ENCODE measurements at regions not wholly inside any gene's neighbourhood (a gene's known extent, or its start where the extent isn't known, plus 50 kb on each side); places are given as distances from the start of the nearest gene placed in this dataset.

DNA sequence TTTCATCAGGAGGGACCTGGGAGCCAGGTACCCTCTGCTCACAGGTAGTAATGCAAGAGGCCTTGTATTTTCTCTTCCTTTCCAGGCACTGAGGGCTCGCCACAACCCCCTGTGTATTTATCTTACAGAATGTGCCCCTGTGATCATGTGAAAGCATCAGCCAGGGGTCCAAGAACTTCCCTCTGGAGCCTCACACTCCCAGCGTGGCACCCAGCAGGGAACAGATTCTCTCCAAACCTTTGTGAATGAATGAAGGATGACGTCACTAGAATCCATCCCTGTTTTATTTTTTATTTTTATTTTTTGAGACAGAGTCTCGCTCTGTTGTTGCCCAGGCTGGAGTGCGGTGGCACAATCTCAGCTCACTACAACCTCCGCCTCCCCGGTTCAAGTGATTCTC is 107.3 kb upstream of the IER5L start:
- ATAC-seq (no peak), DNase-seq (ENCODE audit: low spot score) (no peak)
- Mint-ChIP-seq H3K9me3 (no peaks in the 10 kb centered on the region), H3K4me3 (no peak overlapping the region), H3K4me1 (ENCODE audit: low read depth in 2 of 2) (no peaks in the 10 kb centered on the region), H3K36me3 (no peaks in the 10 kb centered on the region), H3K27me3 (peaks cover 0 to 2% of the 10 kb centered on the region in 2 donors), H3K27ac (no peak overlapping the region)

DNA sequence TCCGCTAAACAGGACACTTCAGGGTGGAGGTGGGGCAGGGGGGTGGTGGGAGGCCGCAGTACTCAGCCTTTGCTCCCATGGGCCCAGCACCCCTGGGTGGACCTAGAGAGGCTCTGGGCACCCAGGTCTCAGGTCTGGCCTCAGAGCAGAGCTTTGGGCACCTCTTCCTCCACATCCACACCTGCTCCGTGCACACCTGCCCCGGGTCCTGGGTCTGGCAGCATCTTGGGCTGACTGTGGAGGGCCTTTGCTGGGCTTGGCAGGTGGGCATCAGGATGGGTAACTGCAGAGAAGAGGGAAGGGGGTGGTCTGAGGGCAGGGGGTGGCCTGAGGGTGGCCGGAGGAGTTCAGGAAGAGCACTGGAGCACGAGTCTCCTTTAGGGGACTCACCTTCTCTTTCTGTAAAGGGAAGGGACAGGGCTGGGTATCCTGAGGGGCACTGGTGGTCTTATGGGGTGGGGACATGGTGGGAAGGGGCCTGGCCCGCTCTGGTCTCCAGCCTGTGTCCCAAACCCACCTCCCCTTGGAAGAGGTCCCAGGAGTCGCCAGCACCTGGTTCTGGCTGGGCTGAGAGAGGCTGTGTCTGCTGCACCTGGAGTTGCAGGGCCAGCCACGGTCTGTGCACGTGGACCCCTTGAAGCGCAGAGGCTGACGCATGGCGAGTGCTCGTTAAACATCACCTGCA is 106.7 kb upstream of the IER5L start:
- no peaks in the 10 kb centered on the region for H3K4me1 Mint-ChIP-seq (ENCODE audit: low read depth in 2 of 2)
- DNase-seq (ENCODE audit: low spot score), result no peak
- H3K27ac Mint-ChIP-seq, result no peak overlapping the region
- no peaks in the 10 kb centered on the region for H3K9me3 Mint-ChIP-seq
- H3K36me3 Mint-ChIP-seq, result no peaks in the 10 kb centered on the region
- no peak overlapping the region for H3K4me3 Mint-ChIP-seq
- H3K27me3 Mint-ChIP-seq, result no peaks in the 10 kb centered on the region
- no peak for ATAC-seq

DNA sequence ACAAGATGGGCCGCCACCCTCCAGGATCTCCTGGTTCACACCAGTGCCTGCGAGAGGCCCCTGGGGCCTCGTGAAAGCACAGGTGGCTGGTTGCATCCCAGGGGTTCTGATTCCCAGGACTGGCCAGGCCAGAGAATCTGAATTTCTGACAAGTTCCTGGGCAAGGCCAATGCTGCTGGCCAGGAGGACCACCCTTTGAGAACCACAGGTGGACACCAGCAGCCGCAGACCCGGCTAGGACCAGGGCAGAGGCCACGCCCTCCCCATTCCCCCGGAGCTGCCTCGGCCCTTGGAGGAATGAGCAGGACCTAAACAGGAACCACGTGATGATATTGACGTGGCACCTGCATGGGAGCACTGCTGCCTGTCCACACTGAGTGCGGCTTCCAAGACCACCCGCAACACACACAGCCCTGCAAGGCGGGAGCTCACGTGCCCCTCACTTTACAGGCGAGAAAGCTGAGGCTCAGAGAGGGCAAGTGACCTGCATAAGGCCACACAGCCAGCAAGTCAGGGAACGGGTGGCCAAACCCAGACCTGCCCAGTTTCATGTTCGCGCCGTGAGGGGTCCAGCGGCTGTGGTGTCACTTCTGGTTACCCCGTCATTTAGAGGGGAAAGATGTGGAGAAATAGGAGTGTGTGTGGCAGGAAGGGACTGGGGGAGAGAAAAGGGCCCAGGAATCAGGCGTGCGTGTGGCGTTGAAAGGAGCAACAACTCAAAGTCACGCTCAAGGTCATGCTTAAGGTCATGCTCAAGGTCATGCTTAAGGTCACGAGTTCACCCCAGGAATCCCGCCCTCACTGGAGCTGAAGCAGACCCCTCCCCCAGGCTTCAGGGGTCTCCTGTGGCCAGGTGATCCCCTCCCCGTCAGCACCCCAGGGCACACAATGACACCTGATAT is 105.9 kb upstream of the IER5L start:
- Mint-ChIP-seq H3K27ac (no peak overlapping the region), H3K9me3 (no peaks in the 10 kb centered on the region), H3K4me1 (ENCODE audit: low read depth in 2 of 2) (no peaks in the 10 kb centered on the region), H3K4me3 (no peak overlapping the region), H3K36me3 (no peaks in the 10 kb centered on the region), H3K27me3 (no peaks in the 10 kb centered on the region)
- ATAC-seq, result no peak
- DNase-seq (ENCODE audit: low spot score), result no peak

DNA sequence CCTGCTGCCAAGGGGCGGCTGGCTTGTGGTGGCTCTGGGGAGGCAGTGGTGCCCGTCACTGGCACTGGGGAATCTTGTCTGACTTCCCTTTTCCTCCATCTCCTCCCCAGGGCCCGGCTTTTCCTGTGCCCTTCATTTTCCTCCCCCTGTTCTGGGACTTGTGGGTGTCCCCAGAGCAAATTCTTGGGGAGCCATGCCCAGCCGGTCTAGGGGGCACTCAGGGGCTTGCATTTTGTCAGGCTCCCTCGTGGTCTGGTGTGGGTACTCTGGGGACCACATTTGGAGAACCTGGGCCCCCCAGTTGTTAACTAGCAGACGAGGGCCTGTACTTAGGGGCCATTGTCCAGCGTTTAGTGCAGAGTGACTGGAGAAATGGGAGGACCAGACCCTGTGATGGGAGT is 105.2 kb upstream of the IER5L start:
- Mint-ChIP-seq H3K36me3 (no peaks in the 10 kb centered on the region), H3K4me1 (ENCODE audit: low read depth in 2 of 2) (no peaks in the 10 kb centered on the region), H3K4me3 (no peak overlapping the region), H3K9me3 (no peaks in the 10 kb centered on the region), H3K27ac (no peak overlapping the region), H3K27me3 (no peaks in the 10 kb centered on the region)
- DNase-seq (ENCODE audit: low spot score), result no peak
- ATAC-seq, result no peak

DNA sequence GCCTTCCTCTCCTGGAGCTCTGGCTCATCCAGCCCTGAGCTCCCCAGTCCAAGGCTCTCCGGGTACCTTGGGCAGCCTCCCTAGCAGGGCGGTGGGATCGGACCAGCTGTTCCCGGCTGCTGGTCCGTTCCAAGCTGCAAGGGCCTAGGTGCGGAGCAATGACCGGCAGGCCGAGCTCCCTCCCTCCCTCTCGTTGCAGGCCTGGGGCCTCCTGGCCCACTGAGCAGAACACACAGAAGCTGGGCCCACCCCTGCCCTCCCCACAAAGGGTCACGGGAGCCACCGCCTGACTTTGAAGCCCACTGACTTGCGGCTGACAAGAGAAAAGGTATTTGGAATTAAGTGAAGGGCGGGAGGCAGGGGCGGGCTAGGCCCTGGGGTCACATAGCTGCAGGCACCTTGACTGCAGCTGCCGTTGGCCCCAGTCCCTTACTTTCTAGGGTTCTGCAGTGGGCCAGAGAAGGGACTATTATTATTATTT is 104.7 kb upstream of the IER5L start:
- no peaks in the 10 kb centered on the region for H3K4me1 Mint-ChIP-seq (ENCODE audit: low read depth in 2 of 2)
- H3K36me3 Mint-ChIP-seq, result no peaks in the 10 kb centered on the region
- H3K4me3 Mint-ChIP-seq, result no peak overlapping the region
- DNase-seq (ENCODE audit: low spot score) (no peak), ATAC-seq (no peak)
- no peaks in the 10 kb centered on the region for H3K27me3 Mint-ChIP-seq
- no peak overlapping the region for H3K27ac Mint-ChIP-seq
- no peaks in the 10 kb centered on the region for H3K9me3 Mint-ChIP-seq

DNA sequence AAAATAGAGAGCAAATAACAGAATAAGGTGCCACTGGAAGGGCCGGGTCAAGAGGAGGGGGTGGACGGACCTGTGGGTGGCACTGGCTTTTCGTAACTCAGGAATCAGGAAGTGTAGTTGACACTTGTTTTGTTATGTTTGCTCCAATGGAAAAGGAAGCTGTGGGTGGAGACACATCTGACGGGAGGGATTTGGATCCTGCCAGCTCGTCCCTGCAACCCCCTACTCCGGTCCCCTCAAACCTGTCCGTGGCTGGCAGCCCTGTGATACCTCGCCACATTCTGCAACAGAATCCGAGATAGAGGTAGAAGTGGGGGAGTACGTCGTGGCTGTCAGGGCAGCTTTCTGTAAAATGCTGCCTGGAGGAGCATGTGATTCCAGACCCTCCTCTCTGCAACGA is 104.2 kb upstream of the IER5L start:
- Mint-ChIP-seq H3K27ac (no peak overlapping the region), H3K9me3 (no peaks in the 10 kb centered on the region), H3K4me1 (ENCODE audit: low read depth in 2 of 2) (no peaks in the 10 kb centered on the region), H3K27me3 (peaks cover 0 to under 1% of the 10 kb centered on the region in 2 donors), H3K36me3 (no peaks in the 10 kb centered on the region), H3K4me3 (no peak overlapping the region)
- DNase-seq (ENCODE audit: low spot score), result no peak
- ATAC-seq, result no peak

DNA sequence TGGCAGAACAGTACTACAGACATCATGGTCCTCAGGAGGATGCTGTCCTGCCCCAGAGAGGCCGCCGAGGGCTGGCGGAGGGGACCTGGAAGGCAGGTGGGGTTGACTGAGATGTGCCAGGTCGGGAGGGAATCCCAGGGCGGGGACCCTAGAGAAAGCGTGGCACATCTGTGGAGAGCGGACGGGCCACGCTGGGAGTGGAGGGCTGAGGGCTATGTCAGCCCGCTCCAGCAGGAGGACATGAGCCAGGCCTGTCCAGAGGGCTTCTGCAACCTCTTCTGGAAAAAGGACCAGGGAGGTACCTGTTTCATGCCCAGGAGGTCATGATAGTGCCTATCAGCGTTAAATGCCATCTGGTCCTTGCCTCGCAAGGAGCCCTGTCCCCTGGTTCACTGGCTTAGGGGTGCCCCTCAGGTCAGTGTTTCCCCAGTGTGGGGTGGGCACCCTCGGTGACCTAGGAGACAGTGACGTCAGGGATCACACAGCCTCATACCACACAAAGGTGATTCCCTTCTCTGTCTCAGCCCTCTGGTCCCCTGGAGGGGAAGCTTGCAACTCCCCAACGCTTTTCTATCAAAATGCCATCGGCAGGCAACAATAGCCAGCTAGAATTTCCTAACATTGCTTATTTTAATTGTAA is 103.6 kb upstream of the IER5L start:
- Mint-ChIP-seq H3K36me3 (no peaks in the 10 kb centered on the region), H3K4me3 (no peak overlapping the region), H3K9me3 (no peaks in the 10 kb centered on the region), H3K27me3 (peaks cover 0 to 7% of the 10 kb centered on the region in 2 donors), H3K4me1 (ENCODE audit: low read depth in 2 of 2) (no peaks in the 10 kb centered on the region), H3K27ac (no peak overlapping the region)
- DNase-seq (ENCODE audit: low spot score) (no peak), ATAC-seq (no peak)

DNA sequence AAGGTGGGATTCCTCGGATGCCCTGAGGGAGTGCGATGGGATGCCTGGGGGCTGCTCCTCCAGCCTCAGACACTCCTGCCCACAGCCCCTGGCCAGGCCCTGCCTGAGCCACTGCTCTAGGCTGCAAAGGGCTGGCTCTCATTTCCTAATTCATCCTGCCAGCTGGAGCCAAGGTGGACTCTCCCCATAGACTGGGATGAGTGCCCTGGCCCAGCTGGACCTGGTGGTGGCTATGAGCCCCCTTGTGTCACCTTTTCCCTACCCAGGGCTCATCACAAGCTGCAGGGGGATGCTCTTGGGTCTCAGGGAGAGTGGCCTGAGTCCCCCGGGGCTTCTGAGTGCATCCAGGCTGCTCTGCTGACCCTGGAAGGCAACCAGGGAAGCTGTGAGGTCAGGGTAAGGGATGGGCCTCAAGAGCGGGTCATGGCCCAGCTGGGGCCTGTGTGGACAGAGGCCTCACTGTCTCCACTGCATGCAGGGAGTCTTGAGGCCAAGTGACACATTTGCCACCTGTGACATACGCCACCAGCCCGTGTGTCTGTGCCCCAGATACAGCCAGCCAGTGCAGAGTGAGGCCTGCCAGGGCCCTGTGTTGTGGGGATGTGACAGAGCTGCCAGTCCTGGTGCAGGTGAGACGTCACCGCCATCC is 102.7 kb upstream of the IER5L start:
- no peak for DNase-seq (ENCODE audit: low spot score)

DNA sequence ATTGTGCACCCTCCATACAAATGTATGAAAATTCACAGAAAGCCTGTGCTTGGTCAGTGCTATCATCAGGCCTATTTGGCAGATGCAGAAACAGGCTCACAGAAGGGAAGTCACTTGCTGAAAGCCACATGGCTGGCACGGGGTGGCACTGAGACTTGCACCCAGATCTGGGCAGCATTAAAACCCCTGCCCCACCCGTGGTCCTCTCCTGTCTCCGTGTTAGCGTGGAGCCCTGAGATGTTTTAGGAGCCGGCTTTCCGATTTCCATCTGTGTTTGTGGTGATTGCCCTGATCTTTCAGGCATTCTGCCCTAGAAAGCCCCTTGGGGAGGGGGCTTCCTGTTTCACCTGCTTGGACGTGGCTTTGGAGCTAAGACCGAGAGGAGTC is 102.2 kb upstream of the IER5L start:
- Mint-ChIP-seq H3K4me1 (ENCODE audit: low read depth in 2 of 2) (no peaks in the 10 kb centered on the region), H3K27ac (no peak overlapping the region), H3K27me3 (peaks cover 0 to 18% of the 10 kb centered on the region in 2 donors), H3K36me3 (no peaks in the 10 kb centered on the region), H3K9me3 (no peaks in the 10 kb centered on the region), H3K4me3 (no peak overlapping the region)
- DNase-seq (ENCODE audit: low spot score) (no peak), ATAC-seq (no peak)

More for the DNA sequence above, 102.7 kb upstream of the IER5L start:
- H3K27me3 Mint-ChIP-seq, result peaks cover 0 to 14% of the 10 kb centered on the region in 2 donors
- H3K4me3 Mint-ChIP-seq, result no peak overlapping the region
- no peak overlapping the region for H3K27ac Mint-ChIP-seq
- ATAC-seq, result no peak
- H3K4me1 Mint-ChIP-seq (ENCODE audit: low read depth in 2 of 2), result no peaks in the 10 kb centered on the region
- no peaks in the 10 kb centered on the region for H3K9me3 Mint-ChIP-seq
- no peaks in the 10 kb centered on the region for H3K36me3 Mint-ChIP-seq

DNA sequence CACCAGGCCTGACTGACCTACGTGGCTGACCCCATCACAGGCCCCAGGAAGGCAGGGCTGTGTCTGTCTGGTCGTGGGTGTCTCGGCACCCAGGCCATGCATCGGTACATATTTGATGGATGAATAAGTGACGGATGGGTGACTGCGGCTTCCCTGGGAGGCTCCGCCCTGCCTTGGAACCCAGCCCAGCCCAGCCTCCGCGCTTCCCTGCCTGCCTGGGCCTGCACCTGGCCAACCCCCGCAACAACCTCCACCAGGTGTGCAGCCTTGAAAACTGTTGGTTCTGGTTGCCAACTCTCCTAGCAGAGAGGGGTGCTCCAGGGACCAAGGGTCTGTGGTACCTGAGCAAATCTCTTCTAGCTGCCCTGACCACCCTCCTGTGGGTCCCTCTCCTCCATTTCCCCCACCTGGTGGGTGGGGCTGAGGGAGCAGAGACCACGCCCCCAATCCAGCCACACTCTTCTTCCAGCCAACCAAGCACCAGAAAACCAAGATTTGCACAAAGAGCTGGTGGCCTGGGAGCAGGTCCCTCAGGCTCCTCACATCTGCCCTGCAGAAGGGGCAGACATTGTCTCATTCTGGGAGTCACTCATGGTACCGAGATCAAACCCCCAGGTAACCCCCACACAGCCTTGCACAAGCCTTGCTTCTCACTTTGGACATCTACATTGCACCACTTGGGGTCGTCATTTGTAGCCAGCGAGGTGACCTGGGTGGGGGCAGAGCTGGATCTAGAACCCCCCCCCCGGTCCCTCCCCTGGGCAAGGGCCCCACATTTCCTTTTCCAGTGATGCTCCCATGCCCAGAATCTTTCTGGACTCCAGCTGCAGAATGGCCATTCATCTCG is 100.6 kb upstream of the IER5L start:
- H3K4me1 Mint-ChIP-seq (ENCODE audit: low read depth in 2 of 2), result no peaks in the 10 kb centered on the region
- H3K27me3 Mint-ChIP-seq, result peaks cover 0 to 22% of the 10 kb centered on the region in 2 donors
- H3K27ac Mint-ChIP-seq, result no peak overlapping the region
- H3K4me3 Mint-ChIP-seq, result no peak overlapping the region
- H3K9me3 Mint-ChIP-seq, result no peaks in the 10 kb centered on the region
- no peaks in the 10 kb centered on the region for H3K36me3 Mint-ChIP-seq
- ATAC-seq (no peak), DNase-seq (ENCODE audit: low spot score) (no peak)

DNA sequence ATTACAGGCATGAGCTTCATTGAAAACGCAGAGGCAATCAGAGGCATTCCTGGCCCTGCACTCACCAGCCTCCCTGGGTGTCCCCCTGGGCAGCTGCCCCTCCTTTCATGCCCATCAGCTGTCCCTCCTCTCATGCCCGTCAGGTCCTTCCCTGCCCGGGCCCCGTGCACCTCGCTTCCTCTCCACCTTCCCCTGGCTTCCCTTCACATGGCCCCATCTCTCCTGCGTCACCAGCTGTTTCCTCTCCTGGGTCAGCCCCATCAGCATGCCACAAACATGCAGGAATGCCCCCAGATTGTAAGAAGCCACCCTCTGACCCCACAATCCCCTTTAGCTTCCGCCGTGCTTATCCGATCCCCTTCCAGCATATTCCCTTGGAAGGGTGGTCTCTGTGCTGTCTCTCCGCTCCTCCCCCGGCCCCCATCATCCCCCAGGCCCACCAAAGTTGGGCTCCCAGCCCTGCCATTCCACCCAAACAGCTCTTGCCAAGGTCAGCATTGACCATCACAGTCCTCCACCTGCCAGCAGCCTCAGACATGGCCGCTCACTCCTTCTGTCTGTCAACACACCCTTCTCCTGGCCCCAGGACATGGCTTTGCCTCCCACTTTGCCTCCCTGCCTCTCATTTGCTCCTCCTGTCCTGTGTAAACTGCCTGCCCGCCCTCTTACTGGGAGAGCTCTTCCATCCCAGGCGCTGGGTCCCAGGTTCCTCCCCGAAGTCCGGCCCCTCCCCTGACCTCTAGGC is 98.6 kb upstream of the IER5L start:
- ATAC-seq (no peak), DNase-seq (ENCODE audit: low spot score) (no peak)
- Mint-ChIP-seq H3K9me3 (no peaks in the 10 kb centered on the region), H3K4me1 (ENCODE audit: low read depth in 2 of 2) (peaks cover 9% of the 10 kb centered on the region in 2 donors), H3K27ac (no peak overlapping the region), H3K27me3 (peaks cover 0 to 22% of the 10 kb centered on the region in 2 donors), H3K4me3 (no peak overlapping the region), H3K36me3 (no peaks in the 10 kb centered on the region)

DNA sequence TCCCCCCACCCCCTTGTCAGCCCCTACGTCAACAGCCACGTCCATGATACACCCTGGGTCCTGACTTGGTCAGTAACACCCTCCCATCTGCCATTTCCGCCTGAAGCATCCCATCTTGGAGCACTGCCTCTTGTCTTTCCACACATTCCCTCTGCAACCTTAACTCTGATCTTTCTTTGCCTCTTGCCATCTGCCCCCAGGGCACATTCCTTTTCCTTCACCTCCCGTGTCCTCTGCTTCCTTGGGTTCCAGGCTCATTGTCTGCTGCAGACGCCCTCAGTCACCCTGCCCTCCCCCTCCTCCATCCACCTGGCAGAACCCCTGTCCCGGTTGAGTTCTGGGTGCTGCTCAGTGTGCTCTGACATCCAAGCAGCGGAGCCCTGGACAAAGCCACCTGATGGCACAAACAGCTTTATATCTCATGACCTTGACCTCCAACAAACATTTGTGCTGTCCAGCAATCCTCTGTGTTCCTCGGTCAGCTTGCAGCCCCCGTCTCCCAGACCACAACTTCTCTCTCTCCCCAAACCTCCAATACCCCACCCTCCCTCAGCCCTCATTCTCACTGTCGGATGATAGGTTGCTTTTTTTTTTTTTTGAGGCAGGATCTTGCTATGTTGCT is 97.7 kb upstream of the IER5L start:
- Mint-ChIP-seq H3K36me3 (no peaks in the 10 kb centered on the region), H3K27me3 (peaks cover 0 to 22% of the 10 kb centered on the region in 2 donors), H3K27ac (no peak overlapping the region), H3K4me1 (ENCODE audit: low read depth in 2 of 2) (peaks cover 18% of the 10 kb centered on the region in 2 donors), H3K4me3 (no peak overlapping the region), H3K9me3 (no peaks in the 10 kb centered on the region)
- ATAC-seq (no peak), DNase-seq (ENCODE audit: low spot score) (no peak)

All from natural killer cell treated with Interleukin-12 subunit alpha and Interleukin-12 subunit beta and Interleukin-15 and Interleukin-18, amount 100 ng/mL, for 72 hours (primary cell).